ENCODE measurements at regions not wholly inside any gene's neighbourhood (a gene's known extent, or its start where the extent isn't known, plus 50 kb on each side); places are given as distances from the start of the nearest gene placed in this dataset.

DNA sequence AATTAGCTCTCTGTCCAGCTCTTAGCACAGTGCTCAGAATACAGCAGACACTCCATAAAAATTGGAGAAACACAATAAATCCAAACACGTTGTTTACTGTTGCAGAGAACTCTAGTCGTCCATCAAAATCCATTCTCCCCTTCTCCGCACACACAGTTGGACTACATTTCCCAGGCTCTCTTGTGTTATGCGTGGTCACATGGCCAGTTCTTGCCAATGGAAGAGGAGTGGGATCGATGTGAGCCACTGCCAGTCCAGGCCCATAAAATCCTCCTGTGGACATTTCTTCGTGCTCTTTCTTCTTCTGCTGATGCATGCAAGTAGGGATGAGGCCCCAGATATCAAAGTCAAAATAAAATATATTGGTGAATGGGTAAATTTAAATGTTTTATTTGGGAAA, 114.3 kb upstream of the FMN2 start:
- no peaks in the 10 kb centered on the region for H3K36me3 ChIP-seq (ENCODE audit: control insufficient read depth in 2 of 2, extremely low read depth in 1 of 2, insufficient read depth in 2 of 2, low read length in 2 of 2)
- no peaks in the 10 kb centered on the region for H4K20me1 ChIP-seq (ENCODE audit: control insufficient read depth, extremely low read depth, insufficient read depth, low read length)
- TF ChIP-seq, protein P1, sequence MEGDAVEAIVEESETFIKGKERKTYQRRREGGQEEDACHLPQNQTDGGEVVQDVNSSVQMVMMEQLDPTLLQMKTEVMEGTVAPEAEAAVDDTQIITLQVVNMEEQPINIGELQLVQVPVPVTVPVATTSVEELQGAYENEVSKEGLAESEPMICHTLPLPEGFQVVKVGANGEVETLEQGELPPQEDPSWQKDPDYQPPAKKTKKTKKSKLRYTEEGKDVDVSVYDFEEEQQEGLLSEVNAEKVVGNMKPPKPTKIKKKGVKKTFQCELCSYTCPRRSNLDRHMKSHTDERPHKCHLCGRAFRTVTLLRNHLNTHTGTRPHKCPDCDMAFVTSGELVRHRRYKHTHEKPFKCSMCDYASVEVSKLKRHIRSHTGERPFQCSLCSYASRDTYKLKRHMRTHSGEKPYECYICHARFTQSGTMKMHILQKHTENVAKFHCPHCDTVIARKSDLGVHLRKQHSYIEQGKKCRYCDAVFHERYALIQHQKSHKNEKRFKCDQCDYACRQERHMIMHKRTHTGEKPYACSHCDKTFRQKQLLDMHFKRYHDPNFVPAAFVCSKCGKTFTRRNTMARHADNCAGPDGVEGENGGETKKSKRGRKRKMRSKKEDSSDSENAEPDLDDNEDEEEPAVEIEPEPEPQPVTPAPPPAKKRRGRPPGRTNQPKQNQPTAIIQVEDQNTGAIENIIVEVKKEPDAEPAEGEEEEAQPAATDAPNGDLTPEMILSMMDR (optimal IDR thresholded peaks at IDR 0.05 in 1 of 3, IDR thresholded peaks at IDR 0.05 in 1 of 3, conservative IDR thresholded peaks at IDR 0.05 in 1 of 3; ENCODE audit: extremely low read depth in 1 of 3, insufficient read depth in 2 of 3, low read length in 3 of 3) = no peak
- TF ChIP-seq EZH2 (IDR thresholded peaks at IDR 0.05; ENCODE audit: low read length) = no peak
- H2AFZ ChIP-seq (ENCODE audit: control insufficient read depth, low read length) = no peak overlapping the region
- no peak overlapping the region for H3K4me3 ChIP-seq (ENCODE audit: control insufficient read depth in 2 of 3, extremely low read depth in 1 of 3, insufficient read depth in 2 of 3, low read depth in 1 of 3, low read length in 3 of 3)
- H3K9me1 ChIP-seq (ENCODE audit: control insufficient read depth, extremely low read depth, insufficient read depth, low read length) = no peaks in the 10 kb centered on the region
- no peaks in the 10 kb centered on the region for H3K27me3 ChIP-seq (ENCODE audit: control insufficient read depth, extremely low read depth, insufficient read depth, low read length)
- FAIRE-seq (no peak), DNase-seq (ENCODE audit: low read depth, low spot score) (no peak)
- no peak overlapping the region for H3K4me2 ChIP-seq (ENCODE audit: control insufficient read depth, extremely low read depth, insufficient read depth, low read depth, low read length)
- dilution Hi-C loops (cut with MboI; ENCODE audit: extremely low pct_ligation_motif_present, low sequenced_read_pairs) = no loop called here
- no peak overlapping the region for H3K27ac ChIP-seq (ENCODE audit: control insufficient read depth, insufficient read depth, low read length)
- H3K9me3 ChIP-seq (ENCODE audit: control insufficient read depth, low read depth, low read length) = peaks cover 2% of the 10 kb centered on the region
- H3K4me1 ChIP-seq (ENCODE audit: control insufficient read depth, extremely low read depth, insufficient read depth, low read length) = no peaks in the 10 kb centered on the region
- H3K79me2 ChIP-seq (ENCODE audit: control insufficient read depth, insufficient read depth, low read length) = no peaks in the 10 kb centered on the region
- no peak overlapping the region for H3K9ac ChIP-seq (ENCODE audit: control insufficient read depth, extremely low read depth, insufficient read depth, low read length)

DNA sequence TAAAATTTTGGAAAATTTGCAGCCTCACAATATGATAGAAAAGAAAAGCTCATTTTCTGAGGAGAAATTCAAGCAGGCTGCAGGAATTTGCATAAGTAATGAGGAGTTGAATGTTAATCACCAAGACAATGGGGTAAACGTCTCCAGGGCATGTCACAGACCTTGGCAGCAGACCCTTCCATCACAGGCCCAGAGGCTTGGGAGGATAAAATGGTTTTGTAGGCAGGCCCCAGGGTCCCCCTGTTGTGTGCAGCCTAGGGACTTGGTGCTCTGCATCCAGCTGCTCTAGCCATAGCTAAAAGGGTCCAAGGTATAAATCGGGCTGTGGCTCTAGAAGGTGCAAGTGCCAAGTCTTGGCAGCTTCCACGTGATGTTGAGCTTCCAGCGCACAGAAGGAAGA, 112.2 kb upstream of the FMN2 start:
- Histone ChIP-seq H3K36me3 (ENCODE audit: control insufficient read depth in 2 of 2, extremely low read depth in 1 of 2, insufficient read depth in 2 of 2, low read length in 2 of 2) (no peaks in the 10 kb centered on the region), H3K9me3 (ENCODE audit: control insufficient read depth, low read depth, low read length) (peaks cover 2% of the 10 kb centered on the region), H2AFZ (ENCODE audit: control insufficient read depth, low read length) (no peak overlapping the region), H3K9ac (ENCODE audit: control insufficient read depth, extremely low read depth, insufficient read depth, low read length) (no peak overlapping the region), H3K27ac (ENCODE audit: control insufficient read depth, insufficient read depth, low read length) (no peak overlapping the region), H3K27me3 (ENCODE audit: control insufficient read depth, extremely low read depth, insufficient read depth, low read length) (no peaks in the 10 kb centered on the region), H3K4me3 (ENCODE audit: control insufficient read depth in 2 of 3, extremely low read depth in 1 of 3, insufficient read depth in 2 of 3, low read depth in 1 of 3, low read length in 3 of 3) (no peak overlapping the region), H3K9me1 (ENCODE audit: control insufficient read depth, extremely low read depth, insufficient read depth, low read length) (no peaks in the 10 kb centered on the region), H4K20me1 (ENCODE audit: control insufficient read depth, extremely low read depth, insufficient read depth, low read length) (no peaks in the 10 kb centered on the region), H3K4me2 (ENCODE audit: control insufficient read depth, extremely low read depth, insufficient read depth, low read depth, low read length) (no peak overlapping the region), H3K79me2 (ENCODE audit: control insufficient read depth, insufficient read depth, low read length) (no peaks in the 10 kb centered on the region), H3K4me1 (ENCODE audit: control insufficient read depth, extremely low read depth, insufficient read depth, low read length) (no peaks in the 10 kb centered on the region)
- FAIRE-seq (no peak), DNase-seq (ENCODE audit: low read depth, low spot score) (no peak)
- dilution Hi-C loops (cut with MboI; ENCODE audit: extremely low pct_ligation_motif_present, low sequenced_read_pairs) = no loop called here
- TF ChIP-seq, protein P1 (optimal IDR thresholded peaks at IDR 0.05 in 1 of 3, IDR thresholded peaks at IDR 0.05 in 1 of 3, conservative IDR thresholded peaks at IDR 0.05 in 1 of 3; ENCODE audit: extremely low read depth in 1 of 3, insufficient read depth in 2 of 3, low read length in 3 of 3) = no peak
- no peak for TF ChIP-seq EZH2 (IDR thresholded peaks at IDR 0.05; ENCODE audit: low read length)

Data from keratinocyte (primary cell).